ENCODE measurements at regions not wholly inside any gene's neighbourhood (a gene's known extent, or its start where the extent isn't known, plus 50 kb on each side); places are given as distances from the start of the nearest gene placed in this dataset.

DNA sequence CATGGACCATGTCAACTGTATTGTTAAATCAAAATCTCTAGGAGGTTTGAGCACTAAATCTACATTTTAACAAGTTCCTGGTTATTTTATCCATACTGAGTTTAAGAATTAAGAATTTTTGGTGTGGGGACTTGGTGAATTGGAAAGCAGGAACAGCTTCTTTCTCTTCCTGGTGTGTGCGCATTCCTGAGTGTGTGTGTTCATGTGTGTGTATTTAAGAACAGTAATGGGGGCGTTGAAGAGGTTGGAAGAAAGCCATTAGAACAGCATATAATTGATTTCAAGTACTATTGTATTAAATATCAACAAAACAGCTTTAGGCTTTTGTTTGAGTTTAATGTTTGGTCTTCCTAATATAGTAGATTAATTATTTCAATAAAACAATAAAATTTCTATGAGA is 801.3 kb upstream of the ID2 start:
- WGBS: no CpG with 5 or more reads among the region's 2 CpGs

DNA sequence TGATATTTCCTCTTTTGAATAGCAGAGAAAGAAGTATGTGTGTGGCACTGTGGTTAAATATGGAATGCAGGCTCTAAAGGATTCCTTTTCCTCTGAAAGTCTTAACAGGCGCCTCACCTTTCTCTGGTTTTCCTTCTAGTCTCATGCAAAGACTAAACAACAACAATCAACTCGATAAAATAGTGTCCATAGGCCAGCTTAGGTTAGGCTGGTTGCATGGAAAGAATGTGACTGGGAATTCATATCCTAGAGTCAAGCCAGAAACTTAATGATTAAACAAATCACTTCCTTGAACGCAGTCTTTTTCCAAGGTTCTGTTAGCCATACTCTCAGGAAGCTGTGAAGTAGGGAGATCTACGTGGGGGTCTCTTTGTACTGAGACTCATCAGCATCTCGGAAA is 800.8 kb upstream of the ID2 start:
- WGBS: 68% methylated on average over 3 of the region's 5 CpGs
- Histone ChIP-seq H3K36me3 (ENCODE audit: control insufficient read depth in 1 of 2, insufficient read depth in 2 of 2, low read depth in 1 of 2, low read length in 2 of 2) (no peaks in the 10 kb centered on the region), H3K4ac (ENCODE audit: low read depth in 1 of 2, low read length in 2 of 2) (no peak overlapping the region), H3K27ac (ENCODE audit: low read length, poor library complexity, severe bottlenecking) (peak overlapping the region; percentile 77), H4K91ac (ENCODE audit: low read length) (no peak overlapping the region), H2AFZ (ENCODE audit: low read depth, low read length) (no peak overlapping the region), H3K4me2 (ENCODE audit: low read length, poor library complexity, severe bottlenecking) (no peak overlapping the region), H2AK5ac (ENCODE audit: low read length, severe bottlenecking) (no peak overlapping the region), H3K4me3 (ENCODE audit: insufficient read depth in 1 of 2, low read depth in 1 of 2, low read length in 2 of 2) (no peak overlapping the region), H3K27me3 (ENCODE audit: control insufficient read depth in 1 of 2, insufficient read depth in 1 of 2, low read length in 2 of 2) (no peaks in the 10 kb centered on the region), H2BK120ac (ENCODE audit: low read depth, low read length) (no peak overlapping the region), H3K14ac (ENCODE audit: low read length in 2 of 2) (no peak overlapping the region), H2BK5ac (ENCODE audit: low read depth, low read length, poor library complexity, severe bottlenecking) (no peak overlapping the region), H3K79me1 (replicated peaks; ENCODE audit: low read length, poor library complexity, severe bottlenecking) (no peaks in the 10 kb centered on the region), H2BK12ac (ENCODE audit: low read length in 2 of 2) (no peak overlapping the region), H3K18ac (ENCODE audit: low read depth in 1 of 2, low read length in 2 of 2) (no peak overlapping the region), H4K8ac (ENCODE audit: low read length) (no peak overlapping the region), H3K4me1 (ENCODE audit: control insufficient read depth, insufficient read depth, low read depth, low read length) (peaks cover 9% of the 10 kb centered on the region), H2BK15ac (ENCODE audit: low read depth, poor library complexity, severe bottlenecking) (no peak overlapping the region), H3K9ac (ENCODE audit: low read length) (no peak overlapping the region), H3K9me3 (ENCODE audit: control insufficient read depth, low read length) (no peaks in the 10 kb centered on the region), H3K23ac (ENCODE audit: low read length in 2 of 2) (no peak overlapping the region)
- DNase-seq: no peak

More for the DNA sequence above, 801.3 kb upstream of the ID2 start:
- Histone ChIP-seq H3K4me2 (ENCODE audit: low read length, poor library complexity, severe bottlenecking) (no peak overlapping the region), H3K9ac (ENCODE audit: low read length) (no peak overlapping the region), H4K91ac (ENCODE audit: low read length) (no peak overlapping the region), H3K14ac (ENCODE audit: low read length in 2 of 2) (no peak overlapping the region), H2BK15ac (ENCODE audit: low read depth, poor library complexity, severe bottlenecking) (no peak overlapping the region), H3K9me3 (ENCODE audit: control insufficient read depth, low read length) (no peaks in the 10 kb centered on the region), H3K27me3 (ENCODE audit: control insufficient read depth in 1 of 2, insufficient read depth in 1 of 2, low read length in 2 of 2) (no peaks in the 10 kb centered on the region), H2AFZ (ENCODE audit: low read depth, low read length) (no peak overlapping the region), H3K27ac (ENCODE audit: low read length, poor library complexity, severe bottlenecking) (peak overlapping the region; percentile 77), H3K36me3 (ENCODE audit: control insufficient read depth in 1 of 2, insufficient read depth in 2 of 2, low read depth in 1 of 2, low read length in 2 of 2) (no peaks in the 10 kb centered on the region), H3K18ac (ENCODE audit: low read depth in 1 of 2, low read length in 2 of 2) (no peak overlapping the region), H3K79me1 (replicated peaks; ENCODE audit: low read length, poor library complexity, severe bottlenecking) (no peaks in the 10 kb centered on the region), H2AK5ac (ENCODE audit: low read length, severe bottlenecking) (no peak overlapping the region), H3K23ac (ENCODE audit: low read length in 2 of 2) (no peak overlapping the region), H2BK120ac (ENCODE audit: low read depth, low read length) (no peak overlapping the region), H3K4ac (ENCODE audit: low read depth in 1 of 2, low read length in 2 of 2) (no peak overlapping the region), H2BK5ac (ENCODE audit: low read depth, low read length, poor library complexity, severe bottlenecking) (no peak overlapping the region), H3K4me1 (ENCODE audit: control insufficient read depth, insufficient read depth, low read depth, low read length) (peaks cover 9% of the 10 kb centered on the region), H4K8ac (ENCODE audit: low read length) (no peak overlapping the region), H3K4me3 (ENCODE audit: insufficient read depth in 1 of 2, low read depth in 1 of 2, low read length in 2 of 2) (no peak overlapping the region), H2BK12ac (ENCODE audit: low read length in 2 of 2) (no peak overlapping the region)
- no peak for DNase-seq

DNA sequence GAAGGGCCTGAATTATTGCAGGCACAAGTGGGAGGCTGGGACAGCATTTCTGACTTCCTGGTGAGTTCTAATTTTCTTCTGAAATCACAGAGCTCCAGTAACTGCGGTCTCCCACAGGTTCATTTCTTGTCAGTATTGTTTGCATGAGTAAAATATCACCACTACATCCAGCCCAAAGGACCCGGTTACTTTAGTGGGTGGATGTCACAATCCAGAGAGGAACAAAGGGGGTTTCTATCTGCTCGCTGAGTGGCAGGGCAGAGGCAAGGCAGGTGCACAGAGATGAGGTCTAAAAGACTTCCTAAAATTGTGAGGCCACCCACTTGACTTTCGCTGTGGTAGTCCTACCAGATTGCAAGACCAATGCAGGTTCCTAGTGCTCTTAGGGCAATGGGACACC is 800.4 kb upstream of the ID2 start:
- Histone ChIP-seq H4K91ac (ENCODE audit: low read length) (no peak overlapping the region), H3K27me3 (ENCODE audit: control insufficient read depth in 1 of 2, insufficient read depth in 1 of 2, low read length in 2 of 2) (no peaks in the 10 kb centered on the region), H3K4me1 (ENCODE audit: control insufficient read depth, insufficient read depth, low read depth, low read length) (peaks cover 9% of the 10 kb centered on the region), H3K4me3 (ENCODE audit: insufficient read depth in 1 of 2, low read depth in 1 of 2, low read length in 2 of 2) (no peak overlapping the region), H2AK5ac (ENCODE audit: low read length, severe bottlenecking) (peak overlapping the region; percentile 83), H3K36me3 (ENCODE audit: control insufficient read depth in 1 of 2, insufficient read depth in 2 of 2, low read depth in 1 of 2, low read length in 2 of 2) (no peaks in the 10 kb centered on the region), H2AFZ (ENCODE audit: low read depth, low read length) (no peak overlapping the region), H3K9me3 (ENCODE audit: control insufficient read depth, low read length) (no peaks in the 10 kb centered on the region), H3K4ac (ENCODE audit: low read depth in 1 of 2, low read length in 2 of 2) (no peak overlapping the region), H2BK120ac (ENCODE audit: low read depth, low read length) (no peak overlapping the region), H4K8ac (ENCODE audit: low read length) (no peak overlapping the region), H3K79me1 (replicated peaks; ENCODE audit: low read length, poor library complexity, severe bottlenecking) (no peaks in the 10 kb centered on the region), H3K9ac (ENCODE audit: low read length) (no peak overlapping the region), H2BK15ac (ENCODE audit: low read depth, poor library complexity, severe bottlenecking) (no peak overlapping the region), H3K14ac (ENCODE audit: low read length in 2 of 2) (no peak overlapping the region), H3K23ac (ENCODE audit: low read length in 2 of 2) (no peak overlapping the region), H2BK12ac (ENCODE audit: low read length in 2 of 2) (no peak overlapping the region), H3K18ac (ENCODE audit: low read depth in 1 of 2, low read length in 2 of 2) (no peak overlapping the region), H2BK5ac (ENCODE audit: low read depth, low read length, poor library complexity, severe bottlenecking) (peak overlapping the region; percentile 19), H3K27ac (ENCODE audit: low read length, poor library complexity, severe bottlenecking) (peak overlapping the region; percentile 77), H3K4me2 (ENCODE audit: low read length, poor library complexity, severe bottlenecking) (no peak overlapping the region)
- no peak for DNase-seq
- 92% methylated on average over 3 of the region's 4 CpGs for WGBS

DNA sequence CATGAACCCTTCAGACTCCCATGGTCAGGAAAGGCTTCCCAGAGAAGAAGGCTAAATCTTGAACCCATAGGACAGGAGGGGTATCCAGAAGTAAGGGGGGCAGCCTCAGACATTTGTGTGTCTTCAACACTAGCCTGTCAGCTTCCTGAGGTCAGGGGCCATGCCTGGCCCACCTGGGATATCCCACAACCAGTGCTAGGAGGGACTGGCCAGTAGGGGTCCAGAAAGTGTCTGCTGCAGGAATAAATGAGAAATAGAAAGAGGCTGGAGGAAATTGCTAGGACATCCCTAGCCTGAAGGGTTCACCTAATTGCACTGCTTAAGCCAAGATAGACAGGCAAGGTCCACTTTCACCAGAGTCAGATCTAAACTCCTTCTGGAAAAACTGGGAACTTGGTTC is 799.6 kb upstream of the ID2 start:
- H4K8ac ChIP-seq (ENCODE audit: low read length): no peak overlapping the region
- no peak overlapping the region for H3K14ac ChIP-seq (ENCODE audit: low read length in 2 of 2)
- peak overlapping the region; percentile 77 for H2AK5ac ChIP-seq (ENCODE audit: low read length, severe bottlenecking)
- no peak overlapping the region for H2BK5ac ChIP-seq (ENCODE audit: low read depth, low read length, poor library complexity, severe bottlenecking)
- no peak overlapping the region for H3K9ac ChIP-seq (ENCODE audit: low read length)
- no peak for DNase-seq
- H2BK12ac ChIP-seq (ENCODE audit: low read length in 2 of 2): no peak overlapping the region
- no peaks in the 10 kb centered on the region for H3K27me3 ChIP-seq (ENCODE audit: control insufficient read depth in 1 of 2, insufficient read depth in 1 of 2, low read length in 2 of 2)
- H2BK15ac ChIP-seq (ENCODE audit: low read depth, poor library complexity, severe bottlenecking): no peak overlapping the region
- no peaks in the 10 kb centered on the region for H3K36me3 ChIP-seq (ENCODE audit: control insufficient read depth in 1 of 2, insufficient read depth in 2 of 2, low read depth in 1 of 2, low read length in 2 of 2)
- H3K4me3 ChIP-seq (ENCODE audit: insufficient read depth in 1 of 2, low read depth in 1 of 2, low read length in 2 of 2): no peak overlapping the region
- H3K4me2 ChIP-seq (ENCODE audit: low read length, poor library complexity, severe bottlenecking): no peak overlapping the region
- no peaks in the 10 kb centered on the region for H3K9me3 ChIP-seq (ENCODE audit: control insufficient read depth, low read length)
- no peak overlapping the region for H3K4ac ChIP-seq (ENCODE audit: low read depth in 1 of 2, low read length in 2 of 2)
- H3K79me1 ChIP-seq (replicated peaks; ENCODE audit: low read length, poor library complexity, severe bottlenecking): no peaks in the 10 kb centered on the region
- H2BK120ac ChIP-seq (ENCODE audit: low read depth, low read length): no peak overlapping the region
- no peak overlapping the region for H2AFZ ChIP-seq (ENCODE audit: low read depth, low read length)
- H3K27ac ChIP-seq (ENCODE audit: low read length, poor library complexity, severe bottlenecking): no peak overlapping the region
- H3K18ac ChIP-seq (ENCODE audit: low read depth in 1 of 2, low read length in 2 of 2): no peak overlapping the region
- H4K91ac ChIP-seq (ENCODE audit: low read length): no peak overlapping the region
- H3K4me1 ChIP-seq (ENCODE audit: control insufficient read depth, insufficient read depth, low read depth, low read length): peaks cover 9% of the 10 kb centered on the region
- H3K23ac ChIP-seq (ENCODE audit: low read length in 2 of 2): no peak overlapping the region

All from mesenchymal stem cell (in vitro differentiated cells and primary cell).